ENCODE measurements at regions not wholly inside any gene's neighbourhood (a gene's known extent, or its start where the extent isn't known, plus 50 kb on each side); places are given as distances from the start of the nearest gene placed in this dataset.

- peak; percentile 44; the same call in 1 of the 2 replicates for TF ChIP-seq PRDM10 (tag by site-specific recombination; IDR thresholded peaks at IDR 0.05)
- peak; percentile 90 for TF ChIP-seq ZBTB48 (tag by site-specific recombination; IDR thresholded peaks at IDR 0.05)
- peak; percentile 37; the same call in 1 of the 2 replicates for TF ChIP-seq ZBTB21 (tag by site-specific recombination; IDR thresholded peaks at IDR 0.05)
Observed at GRCh38 chr3:125915792-125916375, 53.1 kb upstream of the ROPN1B start (continued).

GRCh38 chr3:125916376-125916978 lies 52.5 kb upstream of the ROPN1B start:
- no peaks in the 10 kb centered on the region for H3K36me3 ChIP-seq (ENCODE audit: control insufficient read depth in 2 of 2, insufficient read depth in 1 of 2, low read length in 2 of 2)
- H3K27ac ChIP-seq (ENCODE audit: extremely low read depth, low read depth, low read length): peak overlapping the region; percentile 82
- TF ChIP-seq ZNF596 (tag by site-specific recombination; IDR thresholded peaks at IDR 0.05) (no peak), ZNF571 (tag by site-specific recombination; IDR thresholded peaks at IDR 0.05) (no peak), ZNF776 (tag by site-specific recombination; IDR thresholded peaks at IDR 0.05; ENCODE audit: borderline replicate concordance) (no peak), ZNF140 (tag by site-specific recombination; IDR thresholded peaks at IDR 0.05) (no peak), ZXDB (tag by site-specific recombination; IDR thresholded peaks at IDR 0.05) (no peak), HIC1 (tag by site-specific recombination; IDR thresholded peaks at IDR 0.05) (no peak), ZBTB26 (tag by site-specific recombination; optimal IDR thresholded peaks at IDR 0.05) (peak; percentile 86), ZNF302 (tag by site-specific recombination; IDR thresholded peaks at IDR 0.05; ENCODE audit: low read depth) (no peak), ZBTB11 (tag by site-specific recombination; conservative IDR thresholded peaks at IDR 0.05; ENCODE audit: low read depth) (no peak), ZNF335 (tag by site-specific recombination; conservative IDR thresholded peaks at IDR 0.05) (no peak), ZNF501 (tag by site-specific recombination; IDR thresholded peaks at IDR 0.05) (no peak; the same call in 1 of the 2 replicates), ZNF670 (tag by site-specific recombination; IDR thresholded peaks at IDR 0.05; ENCODE audit: low read depth) (no peak), ZNF248 (tag by site-specific recombination; IDR thresholded peaks at IDR 0.05) (no peak), SP3 (tag by site-specific recombination; IDR thresholded peaks at IDR 0.05) (no peak), KLF8 (tag by site-specific recombination; IDR thresholded peaks at IDR 0.05) (no peak), ZNF704 (tag by site-specific recombination; IDR thresholded peaks at IDR 0.05) (no peak), ZNF112 (tag by site-specific recombination; IDR thresholded peaks at IDR 0.05) (no peak), KLF9 (tag by site-specific recombination; IDR thresholded peaks at IDR 0.05; ENCODE audit: low read depth) (peak; percentile 26; the same call in 1 of the 2 replicates), ZNF404 (tag by site-specific recombination; IDR thresholded peaks at IDR 0.05) (no peak), ZSCAN5A (tag by site-specific recombination; IDR thresholded peaks at IDR 0.05) (no peak)

More at GRCh38 chr3:125916376-125916978, 52.5 kb upstream of the ROPN1B start:
- POLR2A ChIA-PET: no interaction called here
- no peaks in the 10 kb centered on the region for H3K4me1 ChIP-seq (ENCODE audit: control insufficient read depth, insufficient read depth, low read length)
- H3K9me3 ChIP-seq (ENCODE audit: control insufficient read depth, insufficient read depth, low read depth, low read length): no peaks in the 10 kb centered on the region
- H3K4me3 ChIP-seq (ENCODE audit: low read depth, low read length): peak overlapping the region; percentile 65
- CTCF ChIA-PET: no interaction called here

Measured in HEK293 (cell line).